Left ventricle myocardium superior (tissue), 1 donor: ENCODE measurements at regions not wholly inside any gene's neighbourhood (a gene's known extent, or its start where the extent isn't known, plus 50 kb on each side); places are given as distances from the start of the nearest gene placed in this dataset.
"Not testable (repeated sequence)": the region's sequence is repeated elsewhere in the genome, so short reads cannot be mapped to it uniquely, and the experiment has no call there.

Experiments
- ATAC-seq: fragments of 200-7000 bp; cut with Tn5 transposase; one replicate; pipeline ENCODE4 v1.9.1; 2020; ENCODE audit warnings: mild to moderate bottlenecking, moderate library complexity
- DNase-seq: peaks from one replicate; pipeline ENCODE4 v3.0.0-alpha.2; 2020
- intact Hi-C: fragments of 100-400 bp; cut with micrococcal nuclease; formaldehyde crosslinking; loops from one replicate; pipeline ENCODE4 v1.11.0; 2022
- donor health status: DM: no; HTN: yes; CAD: no; lungs with severe emphysema.

GRCh38 chr11:38156495-38157146, 1558.6 kb upstream of the RAG2 start:
- DNase-seq = no peak
- intact Hi-C loops = no loop called here
- no peak for ATAC-seq

GRCh38 chr11:38155856-38156255, 1557.8 kb upstream of the RAG2 start:
- intact Hi-C loops = no loop called here

GRCh38 chr11:38153985-38154384, 1555.9 kb upstream of the RAG2 start:
- no peak for DNase-seq
- no peak for ATAC-seq
- intact Hi-C loops = no loop called here

More at GRCh38 chr11:38155856-38156255, 1557.8 kb upstream of the RAG2 start:
- no peak for DNase-seq
- no peak for ATAC-seq

GRCh38 chr11:38143852-38144251, 1545.8 kb upstream of the RAG2 start:
- ATAC-seq = no peak
- DNase-seq = no peak
- intact Hi-C loops = no loop called here

- intact Hi-C loops = no loop called here
- ATAC-seq (no peak), DNase-seq (no peak)
Measured at GRCh38 chr11:38138972-38139371, 1540.9 kb upstream of the RAG2 start.

- DNase-seq = no peak
- intact Hi-C loops = no loop called here
- ATAC-seq = no peak
Measured at GRCh38 chr11:38136887-38137286, 1538.9 kb upstream of the RAG2 start.

- ATAC-seq (no peak), DNase-seq (no peak)
- intact Hi-C loops = no loop called here
Measured at GRCh38 chr11:38131535-38131934, 1533.5 kb upstream of the RAG2 start.

- intact Hi-C loops = no loop called here
- DNase-seq (no peak), ATAC-seq (no peak)
Measured at GRCh38 chr11:38130976-38131375, 1532.9 kb upstream of the RAG2 start.

- ATAC-seq = no peak
- intact Hi-C loops = no loop called here
- no peak for DNase-seq
Measured at GRCh38 chr11:38130514-38130913, 1532.5 kb upstream of the RAG2 start.

- intact Hi-C loops = no loop called here
- ATAC-seq (no peak), DNase-seq (no peak)
Measured at GRCh38 chr11:38123673-38124072, 1525.6 kb upstream of the RAG2 start.

- ATAC-seq, DNase-seq, intact Hi-C loops: not testable (repeated sequence)
Measured at GRCh38 chr11:38116616-38117015, 1518.6 kb upstream of the RAG2 start.

- intact Hi-C loops, ATAC-seq, DNase-seq: not testable (repeated sequence)
Measured at GRCh38 chr11:38115381-38115780, 1517.3 kb upstream of the RAG2 start.

- no peak for ATAC-seq
- intact Hi-C loops = loop anchor here (10.0 kb wide), 1 partner anchor 434 kb away; no protein-coding TSS in a partner anchor
- DNase-seq = no peak
Measured at GRCh38 chr11:38100836-38101462, 1502.9 kb upstream of the RAG2 start.

- no peak for ATAC-seq
- intact Hi-C loops = no loop called here
- no peak for DNase-seq
Measured at GRCh38 chr11:38095268-38095667, 1497.2 kb upstream of the RAG2 start.

- intact Hi-C loops = no loop called here
- DNase-seq (no peak), ATAC-seq (no peak)
Measured at GRCh38 chr11:38089726-38090125, 1491.7 kb upstream of the RAG2 start.

- ATAC-seq = no peak
- intact Hi-C loops = no loop called here
- DNase-seq = no peak
Measured at GRCh38 chr11:38060920-38061319, 1462.9 kb upstream of the RAG2 start.

GRCh38 chr11:38060136-38060535, 1462.1 kb upstream of the RAG2 start:
- DNase-seq (no peak), ATAC-seq (no peak)
- intact Hi-C loops = no loop called here

GRCh38 chr11:38046571-38047135, 1448.6 kb upstream of the RAG2 start:
- DNase-seq (no peak), ATAC-seq (no peak)
- intact Hi-C loops = no loop called here

- DNase-seq = no peak
- intact Hi-C loops = no loop called here
- no peak for ATAC-seq
Measured at GRCh38 chr11:38043060-38043459, 1445.0 kb upstream of the RAG2 start.

GRCh38 chr11:38038777-38039176, 1440.7 kb upstream of the RAG2 start:
- ATAC-seq = no peak
- no peak for DNase-seq
- intact Hi-C loops = no loop called here
